CD1c-positive myeloid dendritic cell (primary cell): ENCODE measurements at regions not wholly inside any gene's neighbourhood (a gene's known extent, or its start where the extent isn't known, plus 50 kb on each side); places are given as distances from the start of the nearest gene placed in this dataset.

ENCODE experiments used
- DNase-seq: peaks from one replicate; pipeline ENCODE4 v3.0.0-alpha.2; 2016; ENCODE audit errors: extremely low spot score

DNA sequence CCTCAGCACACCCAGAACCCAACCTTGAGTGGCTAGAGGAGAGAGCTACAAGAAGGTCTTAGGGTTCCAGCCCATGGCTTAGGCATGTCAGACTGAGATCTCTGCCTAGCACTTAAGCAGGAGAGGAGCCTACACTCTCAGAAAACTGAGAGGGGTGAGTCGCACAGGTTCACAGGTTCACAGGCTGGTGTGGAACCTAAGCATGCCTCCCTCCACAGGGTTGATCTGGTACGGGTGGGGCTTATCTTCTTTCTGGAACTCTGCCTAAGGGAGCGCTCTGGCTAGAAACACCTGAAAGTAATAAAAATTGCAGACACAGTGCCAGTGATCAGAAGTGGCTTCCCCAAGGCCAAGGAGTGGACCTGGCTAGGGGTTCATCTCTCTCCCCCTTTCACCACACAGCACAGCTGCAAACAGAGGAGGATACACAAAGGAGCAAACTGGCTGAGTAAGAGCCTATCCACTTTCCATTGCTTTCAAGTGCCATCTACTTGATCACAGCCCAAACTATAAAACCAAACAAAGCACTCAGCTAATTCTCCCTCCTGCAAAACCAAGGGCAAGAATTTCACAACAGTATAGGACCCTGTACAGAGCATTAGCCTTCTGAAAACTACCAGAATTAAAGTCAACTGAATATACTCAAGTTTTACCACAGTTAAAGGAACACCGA lies 481.9 kb upstream of the SETBP1 start:
- no peak for DNase-seq

- DNase-seq: no peak
These were observed 467.4 kb upstream of the SETBP1 start for GRCh38 chr18:44213293-44213692.

GRCh38 chr18:44214396-44214795 lies 466.3 kb upstream of the SETBP1 start:
- no peak for DNase-seq

DNA sequence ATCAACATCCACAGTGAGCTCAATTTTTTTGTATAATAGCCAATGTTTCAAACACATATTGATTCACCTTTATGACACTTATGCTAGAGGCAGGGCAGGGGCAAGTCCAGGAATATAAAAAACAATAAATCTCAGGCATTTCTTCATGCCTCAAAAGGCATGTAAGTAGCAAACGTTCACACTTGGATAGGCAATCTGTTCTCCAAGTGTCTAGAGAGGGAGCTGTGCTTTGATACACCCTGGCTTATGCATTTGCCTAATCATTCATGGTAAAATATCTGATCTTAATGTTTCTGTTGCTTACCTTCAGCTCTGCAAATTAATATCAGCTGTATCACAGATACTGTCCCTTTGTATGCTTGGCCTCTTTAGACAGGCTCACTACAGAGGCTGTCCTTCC lies 464.5 kb upstream of the SETBP1 start:
- DNase-seq: no peak

GRCh38 chr18:44227501-44227900 lies 453.2 kb upstream of the SETBP1 start:
- no peak for DNase-seq

GRCh38 chr18:44229693-44230108 lies 451.0 kb upstream of the SETBP1 start:
- DNase-seq: no peak

- DNase-seq: no peak
These were observed 448.8 kb upstream of the SETBP1 start for GRCh38 chr18:44231936-44232335.

- no peak for DNase-seq
These were observed 448.2 kb upstream of the SETBP1 start for GRCh38 chr18:44232500-44232899.

DNA sequence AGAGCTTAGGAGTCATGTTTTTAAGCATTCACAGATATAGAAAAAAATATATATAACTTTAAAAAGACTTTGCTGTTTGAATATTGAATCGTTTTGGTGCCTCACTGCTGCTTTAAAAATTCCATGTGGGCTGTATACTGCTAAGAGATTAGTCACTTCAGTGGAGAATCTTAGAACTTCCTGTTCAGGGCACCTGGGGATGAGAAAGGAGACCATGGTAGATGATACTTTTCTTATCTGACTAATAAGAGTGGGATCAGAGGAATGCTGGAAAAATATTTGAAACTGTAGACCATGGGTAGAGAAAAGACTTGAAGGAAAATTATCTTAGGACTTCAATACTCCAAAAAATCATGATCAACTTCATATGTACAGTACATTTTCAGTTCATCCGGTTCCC lies 442.2 kb upstream of the SETBP1 start:
- DNase-seq: no peak

DNA sequence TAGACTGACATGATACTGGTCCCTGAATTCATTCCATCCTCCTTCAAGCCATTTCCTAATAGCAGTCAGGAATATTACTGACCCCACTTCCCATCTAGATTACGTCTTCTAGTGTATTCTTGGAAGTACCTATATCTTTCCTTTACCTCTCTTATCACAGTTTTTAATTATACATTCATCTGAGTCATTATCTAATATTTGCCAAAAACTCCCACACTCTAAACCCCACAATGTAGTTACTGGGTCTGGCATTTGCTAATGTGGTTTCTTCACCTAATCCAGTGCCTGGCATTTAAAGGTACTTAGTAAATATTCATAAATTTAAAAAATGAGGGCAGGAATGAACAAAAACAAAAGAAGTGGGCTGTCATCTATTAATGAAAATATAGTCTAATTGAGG lies 441.8 kb upstream of the SETBP1 start:
- no peak for DNase-seq

DNA sequence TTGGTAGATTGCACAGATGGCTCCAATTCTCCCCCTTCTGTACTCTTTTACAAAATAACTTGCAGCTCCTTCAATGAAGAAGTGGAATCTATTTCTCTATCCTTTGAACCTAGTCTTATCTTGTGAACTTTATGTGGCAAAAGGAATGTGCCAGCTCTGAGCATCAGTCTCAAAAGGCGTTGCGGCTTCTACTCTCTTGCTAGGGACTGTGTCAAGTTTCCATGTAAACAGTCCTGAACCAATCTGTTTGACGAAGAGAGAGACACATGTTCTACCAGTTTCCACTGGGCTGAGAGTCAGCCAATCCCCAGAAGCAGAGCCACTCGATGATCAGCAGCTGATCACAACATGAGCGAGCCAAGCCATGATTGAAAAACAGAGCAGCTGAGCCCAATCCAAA lies 439.7 kb upstream of the SETBP1 start:
- no peak for DNase-seq

- no peak for DNase-seq
These were observed 435.7 kb upstream of the SETBP1 start for GRCh38 chr18:44245019-44245418.

DNA sequence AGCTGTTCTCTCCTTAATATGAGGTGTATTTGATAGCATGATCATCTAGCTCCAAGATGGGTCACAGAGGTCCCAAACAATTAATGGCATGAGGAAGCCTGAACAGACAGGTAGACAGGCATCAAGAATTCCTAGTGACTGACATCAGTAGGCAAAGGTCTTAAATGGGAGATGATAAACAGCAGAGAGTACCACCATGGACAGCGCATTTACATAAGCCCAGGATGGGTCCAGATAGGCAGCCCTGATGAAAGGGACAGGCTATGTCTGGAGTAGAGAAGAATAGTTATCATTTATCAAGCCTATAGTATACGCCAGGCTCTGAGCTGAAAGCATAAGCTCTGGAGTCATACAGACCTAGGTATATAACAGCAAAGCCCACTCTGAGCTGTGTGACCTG lies 434.7 kb upstream of the SETBP1 start:
- no peak for DNase-seq

DNA sequence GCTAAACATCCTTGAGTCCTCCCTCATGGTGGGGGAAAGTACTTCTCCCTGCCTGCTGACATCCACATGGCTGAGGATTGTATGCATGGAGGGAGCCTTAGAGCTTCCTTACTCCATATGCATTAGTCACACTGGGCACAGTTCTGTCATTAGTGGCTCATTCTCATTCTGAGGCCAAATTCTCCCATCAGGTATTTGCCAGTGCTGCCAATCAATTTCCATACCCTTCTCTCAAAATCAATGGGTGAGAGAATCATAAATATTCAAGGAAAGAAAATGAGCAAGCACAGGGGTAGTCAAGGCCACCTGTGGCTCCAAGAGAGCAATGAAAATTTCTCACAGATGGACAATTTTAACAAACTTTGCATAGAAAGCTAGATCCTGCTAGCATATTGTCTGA lies 422.6 kb upstream of the SETBP1 start:
- no peak for DNase-seq

DNA sequence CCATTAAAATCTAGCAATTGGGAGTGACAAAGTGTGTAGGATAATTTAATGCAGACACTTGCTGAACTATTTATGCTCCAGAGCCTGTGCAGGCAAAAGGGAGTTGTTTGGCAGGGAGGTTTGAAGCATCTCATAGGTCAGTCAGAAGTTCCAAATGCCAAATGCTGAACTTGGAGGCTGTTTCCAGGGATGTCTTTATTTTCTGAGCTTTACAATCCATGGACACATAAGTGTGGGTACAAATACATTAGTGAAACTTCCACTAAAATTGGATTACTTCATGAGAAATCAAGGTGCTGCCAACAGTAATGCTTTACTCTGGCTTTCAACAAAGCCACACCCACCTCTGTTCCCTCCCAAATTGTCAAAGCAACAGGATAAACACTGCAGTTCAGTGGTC lies 422.1 kb upstream of the SETBP1 start:
- DNase-seq: no peak

DNA sequence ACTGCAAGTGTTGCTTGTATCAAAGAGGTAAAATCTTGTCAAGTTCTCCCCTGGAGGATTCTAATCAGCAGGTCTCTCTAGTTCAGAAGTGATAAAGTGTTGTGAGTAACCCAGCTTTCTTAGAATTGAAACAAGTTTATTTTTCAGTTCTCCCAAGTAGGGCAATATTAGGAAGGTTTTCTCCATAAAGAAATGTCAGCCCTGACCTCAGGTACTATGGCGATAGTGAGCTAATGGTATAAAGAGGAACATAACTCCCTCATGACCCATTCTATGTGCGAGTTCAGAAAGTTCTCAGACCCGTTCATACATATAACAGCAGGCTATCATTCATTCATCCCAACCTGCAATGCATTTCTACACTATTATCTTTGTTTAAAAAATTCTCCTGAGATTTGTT lies 421.1 kb upstream of the SETBP1 start:
- no peak for DNase-seq

- no peak for DNase-seq
These were observed 415.3 kb upstream of the SETBP1 start for GRCh38 chr18:44265437-44265836.

DNA sequence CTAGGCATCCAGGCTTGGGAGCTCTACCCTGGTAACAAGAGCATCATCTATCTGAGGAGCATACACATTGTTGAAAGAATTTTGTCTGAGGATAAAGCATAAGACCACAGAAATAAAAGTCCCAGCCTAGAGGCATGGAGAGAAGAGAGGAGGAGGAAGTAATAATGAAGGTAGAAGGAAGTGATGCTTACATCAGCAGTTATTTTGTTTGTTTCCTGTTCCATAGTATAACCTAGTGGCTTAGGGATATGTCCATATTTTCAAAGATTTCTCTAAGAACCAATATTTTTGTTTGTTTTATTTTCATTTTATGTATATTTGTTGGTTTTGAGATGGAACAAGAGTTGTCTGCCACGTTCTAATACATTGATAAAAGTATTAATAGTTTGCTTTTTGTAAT lies 407.4 kb upstream of the SETBP1 start:
- DNase-seq: no peak

DNA sequence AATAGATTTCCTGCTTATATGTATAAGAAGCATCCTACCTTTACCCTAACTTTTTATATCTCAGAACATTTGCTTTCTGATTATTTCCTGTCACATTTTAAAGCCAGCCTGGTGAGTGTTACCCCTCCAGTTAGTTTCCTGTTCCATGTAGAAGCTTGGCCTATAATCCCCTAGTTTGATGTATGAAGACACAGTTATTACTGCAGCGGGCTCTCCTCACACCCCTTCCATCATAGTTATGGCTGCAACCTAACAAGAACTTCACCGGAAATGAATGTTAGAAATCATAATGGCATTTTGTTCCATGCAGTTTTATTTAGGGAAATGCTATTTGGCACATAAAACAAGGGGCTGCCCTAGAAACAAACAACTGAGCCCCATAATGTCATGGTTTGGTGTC lies 400.2 kb upstream of the SETBP1 start:
- no peak for DNase-seq

DNA sequence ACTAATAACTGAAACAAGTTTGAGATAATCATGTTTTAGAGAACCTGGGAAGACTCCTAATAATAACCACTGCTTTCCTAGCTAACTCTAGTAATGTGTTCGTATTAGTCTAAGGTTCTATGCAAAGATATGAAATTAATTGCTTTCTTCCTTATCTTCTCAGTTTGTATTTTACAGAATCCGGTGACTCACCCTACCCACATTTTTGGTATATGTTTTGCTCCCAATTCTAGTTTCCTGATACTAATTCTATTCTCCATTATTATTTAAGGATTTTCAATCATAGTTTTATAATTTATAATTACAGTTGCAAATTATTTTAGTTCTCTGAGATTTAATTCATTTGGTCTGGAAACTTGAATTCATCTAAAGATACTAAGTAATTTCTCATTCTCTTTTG lies 394.6 kb upstream of the SETBP1 start:
- no peak for DNase-seq

DNA sequence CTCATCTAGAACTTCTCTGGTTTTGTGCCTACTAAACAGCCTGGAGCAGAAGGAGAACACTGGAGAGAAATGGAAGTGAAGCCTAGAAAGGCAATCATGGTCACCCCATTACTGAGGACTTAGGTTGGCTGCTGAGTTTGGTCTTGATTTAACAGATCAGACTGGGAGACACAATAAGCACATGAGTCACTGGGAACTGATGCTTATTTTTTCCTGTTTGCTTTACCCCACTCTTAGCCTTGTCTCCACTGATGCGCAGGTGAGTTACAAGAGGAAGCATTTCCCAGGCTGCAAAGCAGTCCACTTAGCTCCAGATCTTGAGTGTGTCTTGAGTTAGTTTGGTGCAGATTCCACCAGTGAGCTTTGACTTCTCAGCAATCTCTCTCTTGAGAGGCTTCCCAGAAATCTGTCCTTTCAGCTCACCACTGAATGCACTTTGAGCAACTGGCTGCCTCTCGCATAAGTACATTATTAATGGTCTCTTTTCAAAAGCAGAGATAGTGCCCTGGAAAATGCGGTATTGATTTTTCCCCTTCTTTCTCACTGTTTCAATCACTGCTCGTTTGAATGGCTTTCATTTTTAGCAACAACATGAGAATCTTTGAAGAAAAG lies 390.2 kb upstream of the SETBP1 start:
- no peak for DNase-seq

GRCh38 chr18:44298566-44298965 lies 382.1 kb upstream of the SETBP1 start:
- DNase-seq: no peak

DNA sequence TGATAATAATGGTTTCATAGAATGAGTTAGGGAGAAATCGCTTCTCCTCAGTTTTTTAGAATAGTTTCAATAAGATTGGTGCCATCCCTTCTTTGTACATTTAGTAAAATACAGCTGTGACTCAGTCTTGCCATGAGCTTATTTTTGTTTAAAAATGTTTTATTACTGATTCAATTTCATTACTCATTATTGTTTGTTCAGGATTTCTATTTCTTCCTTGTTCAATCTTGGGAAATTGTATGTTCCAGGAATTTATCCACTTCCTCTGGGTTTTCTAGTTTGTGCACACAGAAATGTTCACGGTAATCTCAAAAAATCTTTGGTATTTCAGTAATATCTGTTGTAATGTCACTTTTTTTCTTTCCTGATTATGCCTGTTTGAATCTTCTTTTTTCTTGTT lies 371.5 kb upstream of the SETBP1 start:
- DNase-seq: no peak
